ENCODE measurements at regions not wholly inside any gene's neighbourhood (a gene's known extent, or its start where the extent isn't known, plus 50 kb on each side); places are given as distances from the start of the nearest gene placed in this dataset.

DNA sequence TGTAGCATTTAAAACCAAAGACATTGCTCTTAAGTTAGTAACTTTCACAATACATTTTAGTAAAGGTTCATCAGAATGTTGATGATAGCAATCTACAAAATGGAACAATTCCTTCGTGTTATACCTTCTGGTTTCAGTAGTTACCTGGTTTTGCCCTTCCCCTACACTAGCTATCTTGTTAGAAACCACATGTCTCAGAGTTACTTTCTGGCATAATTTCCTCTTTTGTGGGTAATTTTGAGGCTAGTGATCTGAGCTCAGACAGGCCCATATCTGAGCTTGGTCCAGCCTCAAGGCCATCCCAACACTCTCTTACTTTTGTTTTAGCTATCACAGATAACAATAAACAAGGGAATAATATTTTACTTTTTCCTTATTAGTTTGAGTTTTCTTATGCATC, 196.9 kb downstream of the KITLG start:
- Histone ChIP-seq H3K36me3 (ENCODE audit: control insufficient read depth, insufficient read depth, low read length) (no peaks in the 10 kb centered on the region), H3K27me3 (ENCODE audit: control insufficient read depth, insufficient read depth, low read length) (no peaks in the 10 kb centered on the region)
- dilution Hi-C loops (cut with HindIII; ENCODE audit: low sequenced_read_pairs, unreplicated experiment) = no loop called here

More for the DNA sequence above, 196.9 kb downstream of the KITLG start:
- Histone ChIP-seq H2BK120ac (ENCODE audit: low read depth, low read length) (no peak overlapping the region), H3K9ac (ENCODE audit: low read depth, low read length) (no peak overlapping the region), H3K79me1 (ENCODE audit: low read depth in 1 of 2, low read length in 2 of 2) (no peaks in the 10 kb centered on the region), H3K4me1 (ENCODE audit: control insufficient read depth, insufficient read depth, low read length) (no peaks in the 10 kb centered on the region), H2AK5ac (ENCODE audit: low read depth, low read length) (no peak overlapping the region), H3K18ac (ENCODE audit: low read depth, low read length) (no peak overlapping the region), H2BK20ac (ENCODE audit: low read depth, low read length) (no peak overlapping the region), H4K5ac (ENCODE audit: low read depth, low read length) (no peak overlapping the region), H2BK5ac (ENCODE audit: low read depth, low read length, poor library complexity, severe bottlenecking) (no peak overlapping the region), H2AK9ac (replicated peaks; ENCODE audit: low read depth, low read length, poor library complexity) (no peak overlapping the region), H3K9me3 (ENCODE audit: control insufficient read depth, insufficient read depth, low read length) (peaks cover 2% of the 10 kb centered on the region; the same call in 1 of the 2 replicates), H4K8ac (ENCODE audit: low read depth in 2 of 2, low read length in 2 of 2) (no peak overlapping the region), H3K56ac (ENCODE audit: extremely low read depth, insufficient read depth, low read length) (no peak overlapping the region), H3K4me2 (ENCODE audit: low read depth, low read length) (no peak overlapping the region), H2AFZ (replicated peaks; ENCODE audit: low read length, poor library complexity) (no peak overlapping the region), H2BK15ac (ENCODE audit: low read depth, low read length) (no peak overlapping the region), H3K4ac (ENCODE audit: low read depth, low read length) (no peak overlapping the region), H4K91ac (ENCODE audit: insufficient read depth, low read depth, low read length) (no peak overlapping the region), H3K14ac (replicated peaks; ENCODE audit: low read depth, low read length) (no peak overlapping the region), H3K23ac (ENCODE audit: low read depth, low read length) (no peak overlapping the region), H4K20me1 (ENCODE audit: insufficient read depth, low read length) (no peaks in the 10 kb centered on the region), H3K9me1 (ENCODE audit: insufficient read depth, low read length) (no peaks in the 10 kb centered on the region), H3K27ac (ENCODE audit: insufficient read depth, low read length) (no peak overlapping the region), H3K4me3 (ENCODE audit: insufficient read depth, low read depth, low read length) (no peak overlapping the region)
- DNase-seq = no peak
- TF ChIP-seq CHD1 (IDR thresholded peaks at IDR 0.05; ENCODE audit: low read depth, low read length) (no peak), CEBPB (IDR thresholded peaks at IDR 0.05; ENCODE audit: low read depth, low read length) (no peak), RFX5 (IDR thresholded peaks at IDR 0.05; ENCODE audit: low read depth, low read length) (no peak), CTCF (conservative IDR thresholded peaks at IDR 0.05; ENCODE audit: low read depth, low read length) (no peak), SMC3 (IDR thresholded peaks at IDR 0.05; ENCODE audit: low read depth, low read length) (no peak), RAD21 (IDR thresholded peaks at IDR 0.05; ENCODE audit: low read length) (no peak), MXI1 (IDR thresholded peaks at IDR 0.05; ENCODE audit: borderline replicate concordance, low read depth, low read length) (no peak), FOS (IDR thresholded peaks at IDR 0.05; ENCODE audit: low read depth, low read length) (no peak), MAZ (IDR thresholded peaks at IDR 0.05; ENCODE audit: borderline replicate concordance, low read depth, low read length) (no peak)
- TF ChIP-seq, protein P1, sequence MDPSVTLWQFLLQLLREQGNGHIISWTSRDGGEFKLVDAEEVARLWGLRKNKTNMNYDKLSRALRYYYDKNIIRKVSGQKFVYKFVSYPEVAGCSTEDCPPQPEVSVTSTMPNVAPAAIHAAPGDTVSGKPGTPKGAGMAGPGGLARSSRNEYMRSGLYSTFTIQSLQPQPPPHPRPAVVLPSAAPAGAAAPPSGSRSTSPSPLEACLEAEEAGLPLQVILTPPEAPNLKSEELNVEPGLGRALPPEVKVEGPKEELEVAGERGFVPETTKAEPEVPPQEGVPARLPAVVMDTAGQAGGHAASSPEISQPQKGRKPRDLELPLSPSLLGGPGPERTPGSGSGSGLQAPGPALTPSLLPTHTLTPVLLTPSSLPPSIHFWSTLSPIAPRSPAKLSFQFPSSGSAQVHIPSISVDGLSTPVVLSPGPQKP (IDR thresholded peaks at IDR 0.05; ENCODE audit: borderline replicate concordance, low read depth, low read length) = no peak
- ATAC-seq (ENCODE audit: low read depth) = no peak
- no CpG with 5 or more reads among the region's 1 CpG for WGBS, 2 experiments (ENCODE audit: extremely low coverage in 2 of 2, insufficient read length in 1 of 2)
- ChIA-PET CTCF (no interaction called here), POLR2A (ENCODE audit: unreplicated experiment) (no interaction called here)
- intact Hi-C loops (cut with micrococcal nuclease) = no loop called here
- in situ Hi-C loops (cut with MboI; ENCODE audit: low sequenced_read_pairs) = no loop called here
- no TSS peak for BruUV-seq (replicated peaks)

All from IMR-90 (cell line).